Skeletal muscle cell (primary cell): ENCODE measurements at regions not wholly inside any gene's neighbourhood (a gene's known extent, or its start where the extent isn't known, plus 50 kb on each side); places are given as distances from the start of the nearest gene placed in this dataset.
"Not testable (repeated sequence)": the region's sequence is repeated elsewhere in the genome, so short reads cannot be mapped to it uniquely, and the experiment has no call there.

Experiments
- DNase-seq: peaks from one replicate; pipeline ENCODE4 v3.0.0-alpha.2; 2010; ENCODE audit warnings: low read depth
- H3K4me3 ChIP-seq: 2 replicates; pipeline ENCODE4 v1.5.1; 2011; ENCODE audit warnings: low read depth, mild to moderate bottlenecking, control low read depth, low read length, moderate library complexity

DNA sequence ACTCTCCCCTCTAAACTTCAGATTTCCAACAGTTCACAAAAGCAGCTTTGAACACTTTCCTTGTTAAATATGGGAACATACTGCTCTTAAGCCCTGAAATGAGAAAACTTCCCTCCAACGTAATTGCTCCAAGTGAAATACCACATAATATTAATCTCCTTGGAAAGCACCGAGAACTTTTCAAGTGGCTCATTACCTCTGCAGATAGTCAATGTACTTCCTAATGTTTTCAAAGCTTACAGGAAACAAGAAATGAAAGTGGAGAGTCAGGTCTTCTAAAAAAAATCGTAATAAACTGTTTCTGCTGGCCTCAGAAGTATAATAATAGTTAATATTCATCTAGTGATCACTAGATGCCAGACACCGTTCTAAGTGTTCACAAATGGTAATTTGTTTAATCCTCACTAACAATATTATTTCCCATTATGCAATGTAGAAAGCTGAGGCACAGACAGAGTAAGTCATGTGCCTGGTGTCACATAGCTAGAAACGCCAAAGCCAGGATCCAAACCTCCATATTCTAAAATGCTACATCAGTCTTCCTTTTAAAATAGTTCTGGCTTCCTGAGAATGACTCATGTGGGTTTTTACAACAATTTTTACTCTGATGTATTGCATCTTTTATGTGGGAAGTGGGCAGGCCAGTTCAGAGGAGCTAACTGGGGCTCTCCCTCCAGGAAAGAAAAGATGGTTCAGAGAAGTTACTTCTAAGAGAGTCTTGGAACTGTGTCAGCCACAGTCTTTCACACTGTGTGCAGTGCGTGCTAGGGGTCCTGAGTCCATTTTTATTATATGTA is 177.2 kb downstream of the PLPPR4 start:
- no peak for DNase-seq
- no peak overlapping the region for H3K4me3 ChIP-seq

DNA sequence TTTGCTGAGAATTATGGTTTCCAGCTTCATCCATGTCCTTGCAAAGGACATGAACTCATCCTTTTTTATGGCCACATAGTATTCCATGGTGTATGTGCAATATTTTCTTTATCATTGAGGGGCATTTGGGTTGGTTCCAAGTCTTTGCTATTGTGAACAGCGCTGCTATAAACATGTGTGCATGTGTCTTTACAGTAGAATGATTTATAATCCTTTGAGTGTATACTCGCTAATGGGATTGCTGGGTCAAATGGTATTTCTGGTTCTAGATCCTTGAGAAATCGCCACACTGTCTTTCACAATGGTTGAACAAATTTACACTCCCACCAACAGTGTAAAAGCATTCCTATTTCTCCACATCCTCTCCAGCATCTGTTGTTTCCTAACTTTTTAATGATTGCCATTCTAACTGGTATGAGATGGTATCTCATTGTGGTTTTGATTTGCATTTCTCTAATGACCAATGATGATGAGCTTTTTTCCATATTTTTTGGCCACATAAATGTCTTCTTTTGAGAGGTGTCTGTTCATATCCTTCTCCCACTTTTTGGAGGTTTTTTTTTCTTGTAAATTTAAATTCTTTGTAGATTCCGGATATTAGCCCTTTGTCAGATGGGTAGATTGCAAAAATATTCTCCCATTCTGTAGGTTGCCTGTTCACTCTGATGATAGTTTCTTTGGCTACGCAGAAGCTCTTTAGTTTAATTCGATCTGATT is 180.1 kb downstream of the PLPPR4 start:
- not testable (repeated sequence) for DNase-seq, H3K4me3 ChIP-seq

DNA sequence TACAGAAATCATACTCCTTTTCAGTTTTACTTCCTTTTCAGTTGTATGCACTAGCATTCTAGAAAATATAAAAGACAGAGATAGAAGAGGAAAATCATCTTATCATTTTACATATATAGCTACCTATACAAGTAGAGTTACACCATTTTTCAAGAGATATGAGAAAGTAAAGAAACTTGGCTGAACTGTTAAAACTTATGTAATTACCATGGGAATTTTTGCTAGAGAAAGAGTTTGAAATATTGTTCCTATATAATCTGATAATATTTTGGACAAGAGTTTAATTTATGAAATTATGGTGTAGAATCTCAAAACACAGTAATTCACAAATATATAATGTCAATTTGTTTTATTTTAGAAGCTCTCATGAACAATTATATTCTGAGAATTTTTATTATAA is 180.8 kb downstream of the PLPPR4 start:
- no peak overlapping the region for H3K4me3 ChIP-seq
- DNase-seq: no peak

DNA sequence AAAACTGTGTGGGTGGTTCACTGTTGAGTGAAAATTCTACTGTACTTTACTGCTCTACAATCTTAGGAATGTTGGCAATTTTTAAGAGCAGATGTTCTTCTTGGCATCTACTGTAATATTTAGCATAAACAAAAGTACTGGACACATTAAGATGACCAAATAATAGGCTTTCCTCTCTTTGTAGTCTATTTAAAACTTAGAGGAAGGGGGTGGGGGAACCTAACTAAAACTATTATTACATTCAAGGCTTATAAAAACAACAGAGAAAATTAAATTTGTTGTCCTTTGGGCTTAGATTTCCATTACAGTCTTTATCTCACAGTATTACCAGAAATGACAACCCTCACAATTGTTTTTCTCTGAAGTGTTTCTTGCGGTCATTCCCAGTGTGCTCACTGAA is 181.2 kb downstream of the PLPPR4 start:
- DNase-seq: no peak
- H3K4me3 ChIP-seq: no peak overlapping the region

DNA sequence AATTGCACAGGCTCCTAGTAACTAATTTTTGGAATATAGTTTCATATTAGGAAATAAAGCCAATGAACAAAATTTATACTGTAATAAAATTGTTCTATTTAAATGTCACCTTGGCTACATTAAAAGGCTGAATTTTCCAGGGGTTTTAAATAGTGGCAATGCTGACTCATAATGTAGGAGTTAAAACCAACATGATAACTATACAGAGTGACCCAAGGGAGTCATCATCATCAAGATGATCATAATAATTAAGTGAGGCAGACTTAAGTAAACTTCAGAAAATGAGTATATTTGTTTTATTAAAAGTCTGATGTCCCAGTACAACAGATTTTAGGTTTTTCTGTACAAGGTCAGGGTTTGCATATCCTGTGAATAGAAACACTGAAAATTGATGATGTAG is 183.4 kb downstream of the PLPPR4 start:
- no peak overlapping the region for H3K4me3 ChIP-seq
- no peak for DNase-seq

DNA sequence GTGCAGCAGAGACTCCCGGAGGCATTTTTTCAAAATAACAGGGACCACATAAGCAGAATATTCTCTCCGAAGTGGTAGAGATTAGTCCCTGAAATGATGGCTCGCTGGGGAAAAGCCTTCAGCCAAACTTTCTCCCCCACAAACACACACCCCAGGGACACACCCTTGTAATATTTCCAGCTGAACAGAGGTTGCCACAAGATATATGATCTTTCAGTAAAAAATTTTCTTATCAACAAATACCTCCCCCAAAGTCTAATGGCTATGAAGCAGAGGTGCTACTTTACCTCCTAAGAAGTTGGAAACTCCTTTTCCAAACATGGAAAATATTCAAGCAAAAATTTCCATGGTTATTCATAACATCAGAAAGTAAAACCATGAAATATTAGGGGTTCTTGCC is 190.2 kb upstream of the PALMD start:
- H3K4me3 ChIP-seq: no peak overlapping the region
- no peak for DNase-seq

DNA sequence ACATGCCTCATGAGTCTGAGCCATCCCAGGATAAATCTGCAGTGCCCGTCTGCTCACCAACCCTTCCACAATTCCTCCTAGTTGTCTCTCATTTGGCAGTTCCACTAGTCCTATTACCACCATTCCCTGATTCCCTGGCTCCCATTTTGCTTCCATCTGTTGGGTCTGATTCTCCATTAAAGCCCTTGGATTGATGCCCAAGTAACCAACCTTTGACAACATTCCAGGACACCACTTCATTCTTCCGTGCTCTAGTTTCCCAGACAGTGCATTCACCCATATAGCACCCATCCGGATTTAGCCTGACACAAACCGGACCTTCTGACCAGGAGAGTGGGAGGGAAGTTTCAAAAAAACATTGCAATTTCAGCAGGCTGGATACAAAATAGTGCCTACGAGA is 189.4 kb upstream of the PALMD start:
- no peak overlapping the region for H3K4me3 ChIP-seq
- no peak for DNase-seq

DNA sequence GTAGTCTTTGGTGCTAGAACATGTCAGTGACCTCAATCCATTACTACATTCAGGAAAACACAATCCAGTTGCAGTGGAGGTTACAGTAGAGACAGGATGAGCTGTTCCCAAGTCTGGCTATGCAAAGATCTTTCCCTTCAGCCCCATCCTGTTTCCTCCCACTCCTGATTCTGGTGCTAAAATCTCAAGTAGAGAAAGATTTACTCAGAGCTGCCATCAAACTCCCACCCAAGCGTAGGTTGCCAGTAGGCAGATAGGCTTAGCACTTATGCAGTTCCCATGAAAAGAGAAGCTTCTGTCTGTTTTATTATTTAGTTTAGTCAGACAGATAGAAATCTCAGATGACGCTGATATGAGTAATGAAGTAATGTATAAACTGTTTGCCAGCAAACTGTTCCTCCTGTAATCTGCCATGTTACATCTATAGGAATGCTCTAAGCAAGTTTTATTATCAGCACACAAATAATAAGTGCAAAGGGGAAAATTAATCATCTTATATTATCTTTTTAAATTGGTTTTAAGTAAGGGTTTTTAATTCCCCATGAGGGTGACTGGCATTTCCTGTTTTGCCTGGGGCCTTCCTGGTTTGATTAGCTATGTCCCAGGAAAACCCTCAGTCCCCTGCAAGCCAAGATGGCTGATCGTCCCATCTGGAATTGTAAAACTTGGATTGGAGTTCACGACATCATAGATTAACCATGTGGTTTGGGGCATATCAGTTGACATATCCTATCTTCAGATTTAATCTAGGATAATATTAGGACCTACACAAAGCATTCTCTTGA is 188.3 kb upstream of the PALMD start:
- H3K4me3 ChIP-seq: no peak overlapping the region
- DNase-seq: peak; percentile 88

DNA sequence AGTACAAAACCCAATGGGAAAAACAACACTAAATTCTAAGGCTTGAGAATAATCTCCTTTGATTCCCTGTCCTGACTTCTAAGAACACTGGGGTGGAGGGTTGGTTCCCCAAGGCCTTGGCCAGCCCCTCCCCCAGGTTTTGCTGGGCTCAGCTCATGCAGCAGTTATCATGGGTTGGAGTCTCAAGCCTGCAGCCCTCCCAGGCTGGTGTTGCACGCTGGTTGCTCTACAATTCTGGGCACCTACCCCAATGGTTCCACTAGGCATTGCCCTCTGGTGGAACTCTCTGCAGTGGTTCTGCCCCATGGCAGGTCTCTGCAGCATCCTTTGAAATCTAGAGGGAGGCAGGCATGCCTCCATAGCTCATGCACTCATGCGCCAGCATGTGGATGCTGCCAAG is 184.4 kb upstream of the PALMD start:
- no peak for DNase-seq
- H3K4me3 ChIP-seq: no peak overlapping the region

DNA sequence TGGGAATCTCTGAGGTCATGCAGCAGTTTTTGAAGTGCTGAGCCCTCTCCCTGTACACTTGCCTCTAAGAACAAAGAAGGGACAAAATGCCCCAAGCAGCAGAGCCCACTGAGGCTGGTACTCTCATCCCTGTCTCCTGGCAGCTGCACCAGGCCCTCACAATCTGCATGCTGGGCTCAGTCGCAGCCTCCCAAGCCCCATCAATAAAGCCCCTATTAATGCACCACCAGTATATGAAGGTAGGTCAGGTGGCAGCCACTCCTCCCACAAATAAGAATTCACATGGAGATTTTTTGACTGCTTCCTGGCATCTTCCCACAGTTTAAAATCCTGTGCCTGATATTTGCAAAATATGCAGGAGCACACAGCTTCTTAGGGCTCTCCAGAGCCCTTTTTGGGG is 181.2 kb upstream of the PALMD start:
- H3K4me3 ChIP-seq: no peak overlapping the region
- no peak for DNase-seq

DNA sequence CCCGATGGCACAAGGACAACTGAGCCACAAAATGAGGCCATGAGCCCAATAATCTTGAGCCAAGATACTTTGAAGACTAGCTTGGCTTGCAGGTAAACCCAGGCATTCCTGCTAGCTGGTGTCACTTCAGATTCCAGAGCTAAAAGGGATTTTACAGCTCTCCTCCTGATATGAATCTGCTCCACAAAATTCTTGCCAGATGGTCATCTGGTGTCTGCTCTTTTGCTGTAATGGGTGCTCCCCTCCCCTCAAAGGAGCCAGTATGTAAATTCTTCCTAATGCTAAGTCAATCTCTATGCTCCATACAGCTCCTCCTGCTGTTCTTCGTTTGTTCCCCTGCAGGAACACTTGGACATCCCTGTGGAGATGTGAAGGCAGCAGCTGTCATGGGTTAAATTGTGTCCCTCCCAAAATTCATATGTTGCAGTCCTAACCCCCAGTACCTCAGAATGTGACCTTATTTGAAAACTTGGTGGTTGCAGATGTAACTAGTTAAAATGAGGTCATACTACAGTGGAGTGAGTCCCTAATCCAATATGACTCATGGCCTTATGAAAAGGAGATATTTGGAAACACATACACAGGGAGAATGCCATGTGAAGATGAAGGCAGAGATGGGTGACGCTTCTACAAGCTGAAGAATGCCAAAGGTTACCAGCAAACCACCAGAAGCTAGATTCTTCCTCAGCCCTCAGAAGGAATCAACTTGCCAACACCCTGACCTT is 180.6 kb upstream of the PALMD start:
- peak; percentile 85 for DNase-seq
- no peak overlapping the region for H3K4me3 ChIP-seq

DNA sequence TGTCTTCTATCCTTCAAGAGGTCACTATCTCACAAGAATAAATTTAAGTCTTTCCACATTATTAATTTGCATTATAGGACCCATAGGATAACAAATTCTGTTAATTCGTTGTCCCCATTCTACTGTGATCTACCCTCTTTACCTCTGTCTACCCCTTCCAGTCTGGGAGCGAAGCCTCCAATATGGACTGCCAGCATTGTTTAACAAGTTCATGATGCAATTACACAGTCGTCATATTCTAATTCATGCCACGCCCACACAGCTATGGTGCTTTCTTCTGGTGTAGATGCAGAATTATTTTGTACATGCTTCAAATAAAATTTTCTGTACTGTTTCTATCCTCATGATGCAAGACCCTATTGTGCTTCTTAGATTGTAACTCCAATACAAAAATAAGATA is 178.3 kb upstream of the PALMD start:
- DNase-seq: no peak
- no peak overlapping the region for H3K4me3 ChIP-seq

DNA sequence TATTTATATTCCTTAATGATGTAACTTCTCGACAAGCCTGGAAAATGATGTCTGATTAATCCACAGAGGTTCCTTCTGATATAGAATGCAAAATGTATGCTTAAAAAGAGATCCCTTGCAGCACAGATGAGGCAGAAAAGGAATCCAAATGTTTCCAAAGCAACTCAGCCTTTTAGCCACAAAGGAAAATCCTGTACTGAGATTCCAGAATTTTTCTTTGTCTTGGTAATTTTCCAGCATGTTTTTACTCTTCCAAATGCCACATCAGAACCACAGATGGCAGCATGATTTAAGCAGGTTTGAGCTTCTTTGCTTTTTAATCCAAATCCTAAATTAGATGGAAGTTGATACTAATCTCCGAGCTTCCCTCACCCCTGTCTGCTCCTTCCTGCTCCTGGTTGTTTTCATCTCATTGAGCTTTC is 176.4 kb upstream of the PALMD start:
- no peak overlapping the region for H3K4me3 ChIP-seq
- DNase-seq: no peak

DNA sequence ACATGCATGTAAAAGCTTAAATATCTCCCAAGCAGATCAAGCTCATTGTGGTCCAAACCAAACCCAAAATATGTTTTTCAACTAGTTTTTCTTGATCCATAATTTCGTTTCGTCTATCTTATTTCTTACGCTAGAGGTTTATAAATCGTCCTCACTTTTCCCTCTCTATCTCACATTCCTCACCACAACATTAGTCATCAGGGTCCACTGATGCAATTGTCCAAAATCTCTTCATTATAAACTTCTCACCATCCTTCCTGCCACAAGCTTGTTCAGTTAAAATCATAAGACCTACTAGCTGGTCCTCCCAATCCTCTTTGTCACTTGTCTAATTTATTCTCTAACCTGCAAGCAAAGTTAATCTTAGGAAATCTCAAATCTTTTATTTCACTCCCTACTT is 173.0 kb upstream of the PALMD start:
- H3K4me3 ChIP-seq: no peak overlapping the region
- DNase-seq: no peak

DNA sequence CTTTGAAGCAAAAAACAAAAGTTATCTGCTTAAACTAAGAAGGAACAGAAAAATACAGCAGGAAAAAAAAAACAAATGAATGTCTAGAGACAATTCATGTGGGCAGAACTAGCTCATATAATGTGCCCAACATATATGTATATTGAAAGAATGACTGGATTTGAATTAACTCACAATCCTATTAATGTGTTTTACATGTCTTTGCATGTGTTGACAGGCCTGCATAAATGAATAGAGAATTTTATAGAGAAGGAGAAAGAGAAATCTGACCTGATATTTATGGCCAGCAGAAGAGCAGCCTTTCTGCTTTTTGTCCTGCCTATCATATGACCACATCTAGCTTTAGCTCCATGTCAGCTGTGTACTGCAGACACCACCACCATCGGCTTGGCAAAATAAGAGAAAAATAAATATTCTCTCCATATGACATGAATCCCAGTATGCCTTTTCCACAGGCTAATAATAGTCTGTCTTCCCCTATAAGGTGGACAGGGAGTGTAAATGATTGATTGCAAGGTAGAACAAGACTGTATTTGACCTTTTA is 171.5 kb upstream of the PALMD start:
- no peak for DNase-seq

DNA sequence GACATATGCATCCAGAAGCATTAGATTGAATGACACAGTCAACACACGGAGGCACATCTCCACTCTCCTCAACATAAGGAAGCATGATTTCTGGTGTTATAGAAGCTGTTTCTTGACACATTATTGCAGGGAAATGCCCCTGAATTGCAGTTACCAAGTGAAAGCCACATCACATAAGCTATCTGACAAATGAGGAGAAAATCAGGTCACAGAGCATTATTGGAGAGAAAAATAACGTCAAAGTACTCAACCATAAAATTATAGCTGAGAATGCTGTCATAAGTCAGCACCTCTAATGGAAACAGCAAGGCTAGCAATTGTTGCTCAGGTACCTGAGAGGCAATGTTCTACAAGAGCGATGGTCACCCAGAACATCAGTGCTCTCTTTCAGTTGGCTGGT is 169.9 kb upstream of the PALMD start:
- no peak overlapping the region for H3K4me3 ChIP-seq
- DNase-seq: no peak

More for the DNA sequence above, 171.5 kb upstream of the PALMD start:
- no peak overlapping the region for H3K4me3 ChIP-seq

DNA sequence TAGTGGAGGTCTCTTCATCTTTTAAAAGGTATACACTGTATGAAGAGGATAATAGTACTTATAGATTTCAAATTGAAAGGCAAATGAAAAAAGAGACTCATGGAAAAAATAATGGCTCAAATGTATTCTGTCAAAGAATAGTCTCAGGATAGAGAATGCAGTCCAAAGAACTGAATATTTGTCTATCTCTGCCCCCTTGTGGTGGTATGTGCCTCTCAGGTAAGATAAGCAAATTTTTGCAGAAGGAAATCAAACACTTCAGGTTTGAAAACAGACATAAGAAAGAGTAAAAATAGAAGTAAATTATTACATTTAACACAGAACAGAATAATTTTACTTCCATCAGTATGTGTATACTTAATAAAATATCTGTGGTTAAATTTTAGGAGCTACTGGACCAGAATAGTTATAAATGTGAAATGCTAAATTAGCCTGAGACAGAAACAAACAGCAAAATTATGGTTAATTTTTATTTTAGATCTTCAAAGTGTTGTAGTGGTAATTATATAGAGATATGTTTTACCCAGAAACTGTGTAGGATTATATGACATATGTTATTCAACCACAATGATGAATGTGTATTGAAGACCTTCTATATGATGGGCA is 164.4 kb upstream of the PALMD start:
- H3K4me3 ChIP-seq: no peak overlapping the region
- DNase-seq: peak; percentile 19

DNA sequence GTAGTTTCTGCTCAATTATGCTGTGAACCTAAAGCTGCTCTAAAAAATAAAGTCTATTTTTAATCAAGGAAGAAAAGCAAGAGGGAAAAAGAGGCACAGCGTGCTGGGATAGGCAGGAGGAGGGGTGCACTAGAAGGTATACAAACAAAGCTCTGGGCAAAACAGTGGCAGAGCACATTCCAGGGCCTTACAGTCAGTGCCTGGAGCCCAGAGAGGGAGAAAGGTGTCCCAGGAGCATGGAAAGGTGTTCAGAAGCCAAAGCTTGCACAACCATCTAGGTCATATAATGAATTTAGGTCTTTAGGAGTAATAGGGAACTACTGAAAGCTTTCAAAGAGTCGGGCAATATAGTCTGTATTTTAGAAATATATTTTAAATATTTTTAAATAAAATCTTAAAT is 163.6 kb upstream of the PALMD start:
- no peak overlapping the region for H3K4me3 ChIP-seq
- no peak for DNase-seq

DNA sequence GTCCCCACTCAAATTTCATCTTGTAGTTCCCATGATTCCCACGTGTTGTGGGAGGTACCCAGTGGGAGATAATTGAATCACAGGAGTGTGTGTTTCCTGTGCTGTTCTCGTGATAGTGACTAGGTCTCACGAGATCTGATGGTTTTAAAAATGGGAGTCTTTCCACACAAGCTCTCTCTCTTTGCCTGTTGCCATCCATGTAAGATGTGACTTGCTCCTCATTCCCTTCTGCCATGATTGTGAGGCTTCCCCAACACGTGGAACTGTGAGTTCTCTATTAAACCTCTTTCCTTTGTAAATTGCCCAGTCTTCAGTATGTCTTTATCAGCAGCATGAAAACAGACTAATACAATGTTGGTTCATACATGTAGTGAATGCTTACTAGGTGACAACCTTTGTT is 163.2 kb upstream of the PALMD start:
- DNase-seq: no peak
- no peak overlapping the region for H3K4me3 ChIP-seq
